Fibroblast of lung (primary cell): ENCODE measurements at regions not wholly inside any gene's neighbourhood (a gene's known extent, or its start where the extent isn't known, plus 50 kb on each side); places are given as distances from the start of the nearest gene placed in this dataset.
A peak's percentile ranks its signal among the peaks of the same experiment; 100 is the strongest.

ENCODE experiments used
- DNase-seq, 2 donors: peaks; one replicate each; pipeline versions ENCODE4 v3.0.0 to v3.0.0-alpha.2; 2010; ENCODE audit warnings: low read depth in 2 of 2
- H2AFZ ChIP-seq: 2 replicates; pipeline ENCODE4 v1.5.1; 2012; ENCODE audit warnings: low read length, control low read depth, inconsistent platforms
- H3K27ac ChIP-seq: 2 replicates; pipeline ENCODE4 v1.5.1; 2011; ENCODE audit warnings: low read length, control low read depth; ENCODE audit not compliant: insufficient read depth
- H3K27me3 ChIP-seq: 2 replicates; pipeline ENCODE4 v1.5.1; 2011; ENCODE audit warnings: mild to moderate bottlenecking, low read length; ENCODE audit not compliant: control insufficient read depth, insufficient read depth
- H3K36me3 ChIP-seq: 2 replicates; pipeline ENCODE4 v1.5.1; 2011; ENCODE audit warnings: low read length; ENCODE audit not compliant: control insufficient read depth, insufficient read depth
- H3K4me1 ChIP-seq: 2 replicates; pipeline ENCODE4 v1.5.1; 2011; ENCODE audit warnings: low read length; ENCODE audit not compliant: control insufficient read depth, insufficient read depth; ENCODE audit errors: extremely low read depth
- H3K4me2 ChIP-seq: 2 replicates; pipeline ENCODE4 v1.5.1; 2011; ENCODE audit warnings: low read length, control low read depth; ENCODE audit not compliant: insufficient read depth; ENCODE audit errors: extremely low read depth
- H3K4me3 ChIP-seq, 4 experiments: fragments of 200-600 bp in 1 of 4; sonication (generic) in 1 of 4; replicated peaks in 1 of 4; 2 replicates each; pipeline ENCODE4 v1.5.1; 2011 to 2016; ENCODE audit warnings: low read length in 4 of 4, low read depth in 3 of 4, mild to moderate bottlenecking in 3 of 4, control low read depth in 2 of 4, inconsistent platforms in 1 of 4, mixed read lengths in 1 of 4; ENCODE audit not compliant: insufficient read depth in 1 of 4; ENCODE audit errors: control extremely low read depth in 1 of 4
- H3K79me2 ChIP-seq: 2 replicates; pipeline ENCODE4 v1.5.1; 2012; ENCODE audit warnings: mild to moderate bottlenecking, low read length, inconsistent platforms; ENCODE audit not compliant: control insufficient read depth, insufficient read depth
- H3K9ac ChIP-seq: 2 replicates; pipeline ENCODE4 v1.5.1; 2011; ENCODE audit warnings: mild to moderate bottlenecking, low read length, control low read depth; ENCODE audit not compliant: insufficient read depth
- H3K9me3 ChIP-seq: 2 replicates; pipeline ENCODE4 v1.5.1; 2012; ENCODE audit warnings: low read depth, low read length; ENCODE audit not compliant: control insufficient read depth, insufficient read depth
- H4K20me1 ChIP-seq: 2 replicates; pipeline ENCODE4 v1.5.1; 2011; ENCODE audit warnings: low read length; ENCODE audit not compliant: control insufficient read depth, insufficient read depth; ENCODE audit errors: extremely low read depth
- CTCF ChIP-seq, 2 donors: IDR thresholded peaks in 1 of 2; conservative IDR thresholded peaks in 1 of 2; 1 replicate in 1 of 2; 2 replicates in 1 of 2; pipeline ENCODE4 v1.5.1; 2011 to 2012; ENCODE audit warnings: low read length in 2 of 2, control low read depth in 1 of 2, inconsistent platforms in 1 of 2, low read depth in 1 of 2, mild to moderate bottlenecking in 1 of 2
- EZH2 ChIP-seq: IDR thresholded peaks from 2 replicates; pipeline ENCODE4 v1.5.1; 2012; ENCODE audit warnings: low read length, control low read depth, mild to moderate bottlenecking; ENCODE audit errors: missing control alignments

- TF ChIP-seq EZH2 (no peak), CTCF (conservative IDR thresholded peaks at IDR 0.05 in 1 of 2, IDR thresholded peaks at IDR 0.05 in 1 of 2; ENCODE audit: low read depth in 1 of 2, low read length in 2 of 2) (no peak)
- no peaks in the 10 kb centered on the region for H3K27me3 ChIP-seq
- no peaks in the 10 kb centered on the region for H4K20me1 ChIP-seq
- H3K4me1 ChIP-seq = no peaks in the 10 kb centered on the region
- H3K9me3 ChIP-seq = no peaks in the 10 kb centered on the region
- no peak overlapping the region for H2AFZ ChIP-seq
- H3K9ac ChIP-seq = no peak overlapping the region
- H3K4me3 ChIP-seq = no peak overlapping the region
- H3K27ac ChIP-seq = no peak overlapping the region
- H3K4me2 ChIP-seq = no peak overlapping the region
- no peaks in the 10 kb centered on the region for H3K79me2 ChIP-seq
- H3K36me3 ChIP-seq = no peaks in the 10 kb centered on the region
- DNase-seq = peak; percentile 21 to 67
Measured at GRCh38 chr3:76403556-76403955, 618.2 kb upstream of the ZNF717 start.

- no peaks in the 10 kb centered on the region for H4K20me1 ChIP-seq
- no peaks in the 10 kb centered on the region for H3K36me3 ChIP-seq
- H3K27ac ChIP-seq = no peak overlapping the region
- H2AFZ ChIP-seq = no peak overlapping the region
- H3K4me1 ChIP-seq = no peaks in the 10 kb centered on the region
- TF ChIP-seq CTCF (conservative IDR thresholded peaks at IDR 0.05 in 1 of 2, IDR thresholded peaks at IDR 0.05 in 1 of 2; ENCODE audit: low read depth in 1 of 2, low read length in 2 of 2) = no peak
- TF ChIP-seq EZH2 = no peak
- H3K9ac ChIP-seq = no peak overlapping the region
- no peaks in the 10 kb centered on the region for H3K79me2 ChIP-seq
- H3K4me3 ChIP-seq = no peak overlapping the region
- H3K9me3 ChIP-seq = no peaks in the 10 kb centered on the region
- no peak overlapping the region for H3K4me2 ChIP-seq
- no peaks in the 10 kb centered on the region for H3K27me3 ChIP-seq
- DNase-seq = peak; percentile 12 to 39
Measured at GRCh38 chr3:76405196-76405595, 619.8 kb upstream of the ZNF717 start.

- Histone ChIP-seq H3K9ac (no peak overlapping the region), H3K4me2 (no peak overlapping the region), H3K9me3 (no peaks in the 10 kb centered on the region), H3K79me2 (no peaks in the 10 kb centered on the region), H3K27me3 (no peaks in the 10 kb centered on the region), H3K4me3 (no peak overlapping the region), H3K36me3 (no peaks in the 10 kb centered on the region), H3K27ac (no peak overlapping the region), H2AFZ (no peak overlapping the region), H4K20me1 (no peaks in the 10 kb centered on the region), H3K4me1 (no peaks in the 10 kb centered on the region)
- TF ChIP-seq EZH2 (no peak), CTCF (conservative IDR thresholded peaks at IDR 0.05 in 1 of 2, IDR thresholded peaks at IDR 0.05 in 1 of 2; ENCODE audit: low read depth in 1 of 2, low read length in 2 of 2) (no peak)
- peak in 1 of 2 donors; percentile 6 for DNase-seq
Measured at GRCh38 chr3:76410762-76411281, 625.5 kb upstream of the ZNF717 start.
